IPS-20b (cell line): ENCODE measurements at regions not wholly inside any gene's neighbourhood (a gene's known extent, or its start where the extent isn't known, plus 50 kb on each side); places are given as distances from the start of the nearest gene placed in this dataset.

ENCODE experiments used
- H3K27ac ChIP-seq: one replicate; pipeline ENCODE4 v1.5.1; 2013; ENCODE audit warnings: low read length
- H3K27me3 ChIP-seq: 2 replicates; pipeline ENCODE4 v1.6.1; 2013; ENCODE audit warnings: mild to moderate bottlenecking, low read length, inconsistent platforms; ENCODE audit not compliant: insufficient read depth
- H3K36me3 ChIP-seq: 2 replicates; pipeline ENCODE4 v1.6.1; 2013; ENCODE audit warnings: low read depth, mild to moderate bottlenecking, inconsistent platforms, low read length, moderate library complexity; ENCODE audit not compliant: insufficient read depth
- H3K4me1 ChIP-seq: 2 replicates; pipeline ENCODE4 v1.6.1; 2013; ENCODE audit warnings: mild to moderate bottlenecking, control low read depth, inconsistent platforms, low read length, moderate library complexity; ENCODE audit not compliant: insufficient read depth
- H3K4me3 ChIP-seq: 2 replicates; pipeline ENCODE4 v1.5.1; 2013; ENCODE audit warnings: mild to moderate bottlenecking, low read length, inconsistent platforms
- H3K9ac ChIP-seq: 2 replicates; pipeline ENCODE4 v1.6.1; 2013; ENCODE audit warnings: low read depth, mild to moderate bottlenecking, inconsistent platforms, low read length, moderate library complexity
- H3K9me3 ChIP-seq: 2 replicates; pipeline ENCODE4 v1.6.1; 2013; ENCODE audit warnings: mild to moderate bottlenecking, low read depth, low read length, inconsistent platforms; ENCODE audit not compliant: insufficient read depth

DNA sequence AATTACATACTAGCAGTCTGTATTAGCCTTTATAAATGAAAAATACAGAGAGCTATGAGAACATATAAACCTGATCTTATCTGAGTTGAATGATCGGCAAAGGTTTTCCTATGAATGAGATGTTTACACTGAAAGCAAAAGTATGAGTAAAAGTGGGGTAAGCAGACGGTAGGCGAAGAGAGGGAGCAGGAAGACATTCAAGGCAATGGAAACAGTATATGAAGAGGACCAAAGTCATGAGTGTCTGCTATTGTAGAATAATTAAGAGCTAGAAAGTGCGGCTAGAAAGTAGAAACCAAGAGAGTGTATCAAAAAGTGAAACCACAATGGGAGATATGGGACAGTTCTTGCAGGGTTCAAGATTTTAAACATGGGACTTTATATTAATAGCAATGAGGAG lies 67.0 kb upstream of the TMLHE start:
- H3K9ac ChIP-seq = no peak overlapping the region
- H3K36me3 ChIP-seq = no peaks in the 10 kb centered on the region
- H3K4me1 ChIP-seq = no peaks in the 10 kb centered on the region; the same call in 1 of the 2 replicates
- no peak overlapping the region for H3K4me3 ChIP-seq
- H3K27me3 ChIP-seq = no peaks in the 10 kb centered on the region
- H3K27ac ChIP-seq = no peak overlapping the region
- H3K9me3 ChIP-seq = no peaks in the 10 kb centered on the region

DNA sequence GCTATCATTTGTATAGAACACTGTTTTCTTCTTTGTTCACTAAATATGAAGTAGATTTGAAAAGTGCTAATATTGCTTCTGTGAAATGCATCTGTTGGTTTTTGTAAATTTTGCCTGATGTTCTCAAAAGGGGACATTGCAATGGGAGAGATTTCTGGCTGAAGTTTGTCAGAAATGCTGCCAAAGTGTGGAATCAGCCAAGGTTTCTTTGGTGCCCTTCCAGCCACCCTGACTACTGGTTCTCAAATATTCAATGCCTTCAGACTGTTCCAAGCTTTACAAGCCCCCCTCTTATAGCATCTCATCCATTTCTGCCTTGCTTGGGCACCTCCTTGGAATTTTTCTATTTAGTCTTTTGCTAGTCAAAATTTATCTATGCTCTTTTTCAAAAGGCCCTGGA lies 60.6 kb upstream of the TMLHE start:
- H3K9ac ChIP-seq = no peak overlapping the region
- no peaks in the 10 kb centered on the region for H3K27me3 ChIP-seq
- H3K4me1 ChIP-seq = no peaks in the 10 kb centered on the region; the same call in 1 of the 2 replicates
- H3K36me3 ChIP-seq = no peaks in the 10 kb centered on the region
- H3K4me3 ChIP-seq = no peak overlapping the region
- H3K9me3 ChIP-seq = no peaks in the 10 kb centered on the region
- no peak overlapping the region for H3K27ac ChIP-seq

DNA sequence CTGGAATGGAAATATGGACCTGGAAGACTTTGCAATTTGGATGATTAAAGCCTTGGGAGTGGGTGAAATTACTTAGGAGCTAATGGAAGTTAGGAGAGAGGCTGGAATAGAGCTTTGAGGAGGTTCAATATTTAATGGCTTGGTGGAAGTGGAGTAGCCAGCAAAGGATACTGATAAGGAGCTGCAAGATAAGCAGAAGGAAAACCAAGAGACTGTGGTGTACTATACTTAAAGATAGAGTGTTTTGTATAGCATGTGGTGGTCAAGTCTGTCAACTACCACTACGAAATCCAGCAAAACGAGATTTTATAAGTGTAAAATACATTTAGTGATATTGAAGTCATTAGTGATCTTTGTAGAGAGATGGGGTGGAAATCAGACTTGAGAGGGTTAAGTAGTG lies 54.0 kb upstream of the TMLHE start:
- no peak overlapping the region for H3K27ac ChIP-seq
- H3K27me3 ChIP-seq = no peaks in the 10 kb centered on the region
- H3K9me3 ChIP-seq = no peaks in the 10 kb centered on the region
- no peak overlapping the region for H3K4me3 ChIP-seq
- H3K4me1 ChIP-seq = no peaks in the 10 kb centered on the region
- H3K9ac ChIP-seq = no peak overlapping the region
- H3K36me3 ChIP-seq = no peaks in the 10 kb centered on the region
